HG02884 (cell line): ENCODE measurements at regions not wholly inside any gene's neighbourhood (a gene's known extent, or its start where the extent isn't known, plus 50 kb on each side); places are given as distances from the start of the nearest gene placed in this dataset.
"Not testable (repeated sequence)": the region's sequence is repeated elsewhere in the genome, so short reads cannot be mapped to it uniquely, and the experiment has no call there.

Source experiments
- ATAC-seq: cut with Tn5 transposase; IDR thresholded peaks from one replicate; pipeline ENCODE4 v1.9.1; 2021; ENCODE audit warnings: mild to moderate bottlenecking, moderate library complexity; ENCODE audit not compliant: unreplicated experiment

GRCh38 chr6:121593011-121593641 lies 157.7 kb downstream of the GJA1 start:
- no peak for ATAC-seq

DNA sequence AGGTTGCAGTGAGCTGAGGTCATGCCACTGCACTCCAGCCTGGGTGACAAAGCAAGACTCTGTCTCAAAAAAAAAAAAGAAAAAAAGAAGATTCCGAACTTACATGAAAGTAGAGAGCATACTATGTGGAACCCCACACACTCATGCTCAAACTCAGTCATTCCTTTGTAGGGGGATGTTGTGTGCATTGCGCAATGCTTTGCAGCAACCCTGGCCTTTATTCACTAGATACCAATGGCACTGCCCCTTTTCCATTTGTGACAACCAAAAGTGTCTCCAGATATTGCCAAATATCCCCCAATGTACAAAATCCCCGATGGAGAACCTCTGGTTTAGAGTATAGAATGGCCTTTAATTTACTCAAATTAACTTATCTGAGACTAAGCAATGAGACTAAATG lies 158.6 kb downstream of the GJA1 start:
- no peak for ATAC-seq

GRCh38 chr6:121595646-121596045 lies 160.2 kb downstream of the GJA1 start:
- no peak for ATAC-seq

- ATAC-seq = no peak
Observed at GRCh38 chr6:121596441-121596840, 161.0 kb downstream of the GJA1 start.

DNA sequence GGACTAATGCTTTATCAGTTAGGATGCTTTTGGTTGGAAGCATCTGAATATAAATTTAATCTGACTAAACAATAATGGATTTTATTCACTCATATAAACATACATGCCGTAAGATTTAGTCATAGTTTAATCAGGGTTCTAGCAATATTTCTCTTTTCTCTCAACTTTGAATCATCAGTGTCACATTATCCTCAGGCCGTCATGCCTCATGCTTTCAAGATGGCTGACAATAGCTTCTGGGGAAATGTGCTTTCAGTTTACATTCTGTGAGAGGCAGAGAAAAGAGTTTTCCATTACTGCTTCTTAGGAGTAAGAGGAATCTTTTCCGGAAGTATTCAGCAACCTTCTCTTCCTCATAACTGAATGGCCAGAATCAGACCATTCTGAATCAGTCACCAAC lies 162.2 kb downstream of the GJA1 start:
- ATAC-seq = no peak

DNA sequence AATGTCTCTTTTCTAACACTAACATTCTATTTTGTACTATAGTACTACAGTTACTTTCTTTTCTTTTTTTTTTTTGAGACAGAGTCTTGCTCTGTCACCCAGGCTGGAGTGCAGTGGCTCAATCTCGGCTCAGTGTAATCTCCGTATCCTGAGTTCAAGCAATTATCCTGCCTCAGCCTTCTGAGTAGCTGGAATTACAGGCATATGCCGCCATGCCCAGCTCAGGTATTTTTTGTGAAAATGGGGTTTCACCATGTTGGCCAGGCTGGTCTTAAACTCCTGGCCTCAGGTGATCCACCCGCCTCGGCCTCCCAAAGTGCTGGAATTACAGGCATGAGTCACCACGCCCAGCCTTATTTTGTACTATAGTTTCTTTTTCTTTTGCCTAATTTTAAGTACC lies 163.9 kb downstream of the GJA1 start:
- not testable (repeated sequence) for ATAC-seq

GRCh38 chr6:121600389-121601168 lies 165.1 kb downstream of the GJA1 start:
- ATAC-seq = no peak

DNA sequence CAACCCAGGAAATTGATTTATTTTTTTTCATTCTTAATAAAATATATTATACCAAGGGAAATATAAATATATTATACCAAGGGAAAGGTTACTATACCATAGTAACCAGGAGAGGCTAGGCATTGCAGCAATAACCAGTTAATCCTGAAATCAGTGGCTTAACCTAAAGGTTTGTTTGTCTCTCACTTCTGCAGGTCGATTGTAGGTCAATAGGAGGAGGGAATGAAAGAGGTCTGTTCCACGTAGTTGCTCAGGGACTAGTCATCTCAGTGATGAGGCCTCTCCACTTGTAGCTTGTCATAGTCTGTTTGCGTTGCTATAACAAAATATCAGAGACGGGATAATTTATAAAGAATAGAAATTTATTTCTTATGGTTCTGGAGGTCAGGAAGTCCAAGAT lies 168.0 kb downstream of the GJA1 start:
- ATAC-seq = no peak

GRCh38 chr6:121607721-121608120 lies 172.3 kb downstream of the GJA1 start:
- ATAC-seq = no peak

DNA sequence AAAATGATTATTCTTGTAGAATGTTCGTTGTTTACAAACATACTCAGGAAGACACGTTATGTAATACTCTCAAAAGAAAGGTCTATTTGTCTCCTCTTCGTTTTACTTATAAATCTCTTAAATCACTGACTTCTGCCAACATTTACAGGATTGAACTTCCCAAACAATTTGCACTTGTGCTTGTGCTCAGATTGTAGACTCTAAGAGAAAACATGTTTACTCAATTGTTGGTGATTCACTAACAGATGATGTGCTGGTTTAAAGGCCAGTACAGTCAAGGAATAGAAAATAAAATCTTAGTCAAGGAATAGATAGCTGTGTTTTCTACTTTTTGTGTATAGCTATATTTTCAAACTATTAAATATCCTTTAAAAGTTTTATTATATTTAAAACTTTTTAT lies 172.8 kb downstream of the GJA1 start:
- ATAC-seq = no peak

DNA sequence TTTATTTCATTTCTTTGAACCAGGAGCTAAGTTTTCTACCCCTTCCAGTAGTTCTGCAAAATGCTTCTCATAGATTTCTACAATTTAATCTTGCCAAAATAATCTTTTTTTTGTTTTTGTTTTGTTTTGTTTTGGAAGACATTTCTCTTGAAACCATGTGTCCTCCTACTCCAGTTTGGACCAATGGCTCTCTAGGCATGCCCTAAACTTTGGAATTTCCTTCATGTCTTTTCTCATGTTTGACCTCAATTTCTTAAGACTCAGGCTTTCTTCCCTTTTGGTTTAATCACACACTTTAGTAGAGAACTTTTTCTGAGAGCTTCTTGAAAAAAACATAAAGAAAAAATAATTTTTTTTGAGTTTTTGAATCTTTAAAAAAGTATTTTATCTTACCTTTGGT lies 173.8 kb downstream of the GJA1 start:
- no peak for ATAC-seq

GRCh38 chr6:121612927-121613326 lies 177.5 kb downstream of the GJA1 start:
- ATAC-seq = no peak

- no peak for ATAC-seq
Observed at GRCh38 chr6:121614115-121614514, 178.7 kb downstream of the GJA1 start.

- ATAC-seq = no peak
Observed at GRCh38 chr6:121615493-121615892, 180.0 kb downstream of the GJA1 start.

DNA sequence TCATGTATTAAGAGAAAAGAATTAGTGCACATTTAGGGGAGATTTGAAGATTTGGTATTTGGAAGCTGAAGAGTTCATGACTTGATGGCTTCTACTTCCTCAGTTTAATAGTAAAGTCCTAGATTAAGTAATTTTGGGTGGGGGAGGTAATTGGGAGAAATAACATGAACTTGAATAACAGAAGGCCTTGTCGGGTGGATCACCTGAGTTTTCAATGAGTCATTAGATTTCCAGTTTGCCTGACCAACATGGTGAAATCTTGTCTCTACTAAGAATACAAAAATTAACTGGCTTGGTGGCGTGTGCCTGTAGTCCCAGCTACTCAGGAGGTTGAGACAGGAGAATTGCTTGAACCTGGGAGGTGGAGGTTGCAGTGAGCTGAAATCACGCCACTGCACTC lies 181.0 kb downstream of the GJA1 start:
- ATAC-seq = no peak

DNA sequence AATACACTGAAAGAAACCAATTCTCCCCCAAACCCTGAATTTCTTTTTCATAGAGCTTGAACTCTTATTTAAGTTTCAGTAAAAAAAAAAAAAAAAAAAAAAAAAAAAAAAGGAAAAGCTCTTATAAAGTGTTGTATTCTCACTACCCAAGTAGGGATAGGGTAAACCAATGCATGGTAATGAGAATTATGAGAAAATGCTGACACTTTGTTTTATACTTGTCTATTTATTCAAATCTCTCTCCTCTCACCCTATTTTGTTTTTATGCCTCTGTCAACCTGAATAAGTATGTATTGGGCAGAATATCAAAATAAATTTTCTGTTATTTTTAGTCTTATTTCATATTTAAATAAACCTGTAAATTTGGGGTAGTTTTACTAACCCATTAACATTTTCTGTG lies 181.9 kb downstream of the GJA1 start:
- no peak for ATAC-seq

DNA sequence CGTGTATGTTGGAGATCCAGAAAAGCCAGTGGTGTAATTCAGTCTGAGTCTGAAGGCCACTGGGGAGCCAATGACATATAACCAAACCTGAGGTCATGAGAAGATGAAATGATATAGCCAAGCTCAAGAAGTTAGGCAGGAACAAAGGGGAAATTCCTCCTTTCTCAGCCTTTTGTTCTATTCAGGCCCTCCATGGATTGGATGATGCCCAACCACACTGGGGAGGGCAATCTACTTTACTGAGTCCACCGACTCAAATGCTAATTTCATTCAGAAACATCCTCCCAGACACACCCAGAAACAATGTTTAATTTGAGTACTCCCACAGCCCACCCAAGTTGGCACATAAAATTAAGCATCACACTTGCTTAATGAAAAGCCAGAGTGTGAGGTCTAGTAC lies 183.6 kb downstream of the GJA1 start:
- ATAC-seq = no peak

DNA sequence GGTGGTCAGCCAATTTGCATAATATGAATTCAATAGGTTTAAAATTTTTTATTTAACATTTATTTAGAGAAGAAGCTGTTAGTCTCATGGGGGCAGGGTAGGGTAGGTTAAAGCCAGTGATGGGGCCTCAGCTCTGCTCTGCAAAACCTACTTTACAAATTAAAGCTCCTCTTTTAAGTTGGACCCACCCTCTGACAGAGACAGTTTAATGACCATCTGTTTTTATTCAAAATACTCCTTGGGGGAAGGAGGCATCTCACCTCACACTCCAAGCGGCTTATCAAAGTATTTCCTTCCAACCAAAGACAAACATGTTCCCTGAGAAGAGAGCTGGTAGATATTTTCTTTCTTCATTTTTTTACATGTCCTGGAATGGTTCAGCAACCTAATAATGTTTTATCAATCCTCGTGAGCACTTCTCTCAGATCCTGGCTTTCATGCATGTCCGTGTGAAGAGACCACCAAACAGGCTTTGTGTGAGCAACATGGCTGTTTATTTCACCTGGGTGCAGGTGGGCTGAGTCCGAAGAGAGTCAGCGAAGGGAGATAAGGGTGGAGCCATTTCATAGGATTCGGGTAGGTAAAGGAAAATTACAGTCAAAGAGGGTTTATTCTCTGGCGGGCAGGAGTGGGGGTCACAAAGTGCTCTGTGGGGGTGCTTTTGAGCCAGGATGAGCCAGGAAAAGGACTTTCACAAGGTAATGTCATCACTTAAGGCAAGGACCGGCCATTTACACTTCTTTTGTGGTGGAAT lies 184.7 kb downstream of the GJA1 start:
- ATAC-seq = no peak

DNA sequence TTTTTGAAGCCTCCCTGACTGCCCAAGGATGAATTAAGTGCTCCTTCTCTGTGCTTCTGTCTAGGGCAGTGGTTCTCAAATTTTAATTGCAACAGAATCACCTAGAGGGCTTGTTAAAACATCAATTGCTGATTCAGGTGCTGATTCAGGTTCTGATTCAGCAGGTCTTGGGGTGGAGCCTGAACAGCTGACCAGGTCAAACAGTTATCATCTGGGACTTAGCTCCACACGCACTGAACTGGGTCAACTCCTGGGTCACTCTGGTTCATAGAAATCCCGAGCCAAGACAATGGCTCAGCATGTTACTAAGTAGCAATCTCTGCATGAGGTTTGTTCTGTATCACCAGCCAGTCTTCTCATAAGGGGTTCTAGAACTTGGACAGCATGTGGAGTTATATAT lies 192.3 kb downstream of the GJA1 start:
- no peak for ATAC-seq

- ATAC-seq = no peak
Observed at GRCh38 chr6:121630716-121631115, 195.3 kb downstream of the GJA1 start.

DNA sequence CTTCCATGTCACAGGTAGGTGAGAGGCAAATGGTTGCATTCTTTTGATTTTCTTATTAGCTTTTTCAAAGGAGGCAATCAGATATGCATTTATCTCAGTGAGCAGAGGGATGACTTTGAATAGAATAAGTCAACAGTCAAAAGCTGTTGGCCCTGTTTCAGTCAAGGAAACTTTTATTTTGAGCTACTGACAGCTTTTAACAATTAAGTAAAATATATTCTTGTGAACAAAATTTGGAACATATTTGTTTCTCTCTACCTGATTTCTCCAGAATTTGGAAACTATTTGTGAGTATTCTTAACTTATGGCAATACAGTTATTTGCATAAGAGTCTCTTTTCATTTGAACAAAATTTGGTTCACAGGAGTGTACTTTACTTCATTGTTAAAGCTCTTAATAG lies 196.3 kb downstream of the GJA1 start:
- ATAC-seq = not testable (repeated sequence)

GRCh38 chr6:121633309-121633708 lies 197.9 kb downstream of the GJA1 start:
- ATAC-seq = no peak
